GM19328 (cell line): ENCODE measurements at regions not wholly inside any gene's neighbourhood (a gene's known extent, or its start where the extent isn't known, plus 50 kb on each side); places are given as distances from the start of the nearest gene placed in this dataset.

Experiments used
- ATAC-seq: cut with Tn5 transposase; IDR thresholded peaks from one replicate; pipeline ENCODE4 v1.9.1; 2021; ENCODE audit warnings: mild to moderate bottlenecking, moderate library complexity; ENCODE audit not compliant: unreplicated experiment

DNA sequence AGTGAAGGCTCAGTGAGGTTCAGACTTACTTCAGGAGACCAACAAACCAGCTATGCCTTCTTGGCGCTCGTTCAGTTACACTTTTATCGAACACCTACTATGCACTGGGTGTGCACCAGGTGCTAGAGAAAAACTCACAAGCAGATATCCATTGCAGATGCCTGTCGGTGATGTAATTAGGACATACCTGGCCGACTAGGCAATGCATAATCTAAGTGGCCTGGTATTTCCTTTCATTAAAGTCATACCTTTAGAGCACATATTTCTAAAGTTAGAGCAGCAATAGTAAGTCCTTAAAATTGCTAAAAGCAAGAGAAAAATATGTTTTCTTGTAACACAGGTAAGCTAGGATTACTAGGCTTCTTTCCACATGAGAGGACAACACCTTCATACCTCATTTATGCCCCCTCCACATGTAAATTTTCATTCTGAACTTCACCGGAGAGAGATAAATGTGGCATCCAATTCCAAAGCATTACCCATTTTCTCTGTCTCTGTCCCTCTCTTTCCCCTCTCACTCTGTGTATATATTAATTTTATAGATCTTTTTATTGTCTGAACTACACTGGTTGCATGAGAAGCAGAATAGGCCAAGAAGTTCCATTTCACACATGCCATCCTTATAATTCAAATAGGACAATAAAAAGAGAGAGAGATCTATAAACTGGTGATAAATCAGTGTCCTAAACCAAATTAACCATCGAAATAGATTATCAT lies 242.2 kb downstream of the SPTSSA start:
- ATAC-seq, result no peak

DNA sequence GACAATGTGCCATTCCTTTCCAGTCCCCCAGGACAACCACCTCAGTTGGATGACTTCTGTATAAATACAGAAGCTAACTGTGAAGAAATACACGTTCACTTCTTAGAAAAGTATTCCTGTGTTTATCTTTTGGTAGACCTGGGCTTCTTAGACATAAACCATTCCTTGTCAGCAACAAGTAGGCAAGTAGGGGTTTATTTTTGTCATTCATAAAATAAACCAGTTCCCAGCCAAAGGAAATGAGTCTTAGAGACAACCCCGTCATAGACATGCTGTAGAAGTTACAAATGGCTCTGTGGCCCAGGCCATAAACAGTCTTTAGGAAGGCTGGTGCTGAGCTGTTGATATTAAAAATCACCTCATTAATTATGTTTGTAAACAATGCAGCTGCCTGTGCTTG lies 243.2 kb downstream of the SPTSSA start:
- ATAC-seq, result no peak

DNA sequence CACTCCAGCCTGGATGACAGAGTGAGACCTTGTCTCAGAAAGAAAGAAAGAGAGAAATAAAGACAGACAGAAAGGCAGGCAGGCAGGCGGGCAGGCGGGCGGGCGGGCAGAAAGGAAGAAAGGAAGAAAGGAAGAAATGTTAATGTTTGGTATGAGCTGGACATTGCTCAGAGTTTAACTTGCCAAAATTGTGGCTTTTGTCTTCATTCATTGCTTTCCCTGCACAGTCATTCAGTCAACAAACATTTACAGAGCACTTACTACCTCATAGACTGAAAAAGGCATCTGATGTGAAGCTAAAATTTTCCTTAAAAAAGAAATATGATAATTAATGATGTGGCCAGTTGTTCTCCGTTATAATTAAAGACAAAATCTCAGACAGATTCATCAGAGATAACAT lies 247.1 kb downstream of the SPTSSA start:
- no peak for ATAC-seq

DNA sequence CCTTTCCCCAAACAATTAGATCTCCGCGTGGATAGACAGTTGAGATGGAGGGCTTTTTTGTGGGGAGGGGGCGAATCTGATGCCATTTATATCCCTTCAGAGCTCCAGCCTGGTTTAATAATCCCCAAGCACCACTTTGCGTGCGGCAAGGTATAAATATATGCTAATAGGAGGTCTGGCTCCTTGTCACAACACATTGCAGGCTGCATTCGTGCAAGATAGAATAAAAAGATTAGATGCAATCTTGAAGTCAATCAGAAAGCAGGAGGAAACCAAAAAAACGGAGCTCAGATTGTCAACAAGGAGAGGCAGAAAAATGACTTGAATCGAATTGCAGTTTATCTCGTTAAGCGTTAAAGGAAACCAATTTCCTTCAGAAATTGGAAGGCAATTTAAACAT lies 248.7 kb downstream of the SPTSSA start:
- no peak for ATAC-seq

DNA sequence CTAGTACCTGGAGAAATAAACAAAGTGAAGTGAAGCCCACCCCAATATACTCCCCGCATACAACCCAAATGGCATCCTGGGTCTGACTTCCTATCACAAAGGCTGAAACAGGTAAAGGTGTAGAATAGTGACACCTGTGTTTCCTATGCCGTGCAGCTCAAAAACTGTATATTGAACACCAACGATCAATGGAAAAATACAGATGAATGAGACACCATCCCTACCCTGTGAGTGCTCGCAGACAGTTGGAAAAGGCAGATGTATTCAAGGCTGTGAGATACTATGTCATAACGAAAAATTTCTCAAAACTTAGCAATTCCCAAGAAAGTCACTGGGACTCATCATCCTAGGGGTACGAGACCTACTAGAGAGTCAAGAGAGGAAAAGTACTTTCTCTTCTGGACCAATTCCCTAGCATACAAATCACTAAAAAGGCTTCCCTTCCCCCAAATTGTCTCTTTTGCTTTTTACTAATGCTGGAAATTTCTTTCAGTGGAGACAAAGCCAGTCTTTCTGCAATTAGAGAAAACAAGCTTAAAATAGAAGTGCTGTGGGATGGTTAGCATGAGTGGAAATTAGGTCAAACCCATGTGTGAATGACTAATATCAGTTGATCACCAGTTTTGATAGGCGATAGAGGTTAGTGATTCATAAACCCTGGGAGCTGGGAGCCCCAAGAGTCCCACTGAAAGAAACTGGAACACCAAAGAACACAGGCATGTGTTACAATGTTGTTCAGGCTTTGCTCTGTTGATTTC lies 249.7 kb downstream of the SPTSSA start:
- no peak for ATAC-seq

DNA sequence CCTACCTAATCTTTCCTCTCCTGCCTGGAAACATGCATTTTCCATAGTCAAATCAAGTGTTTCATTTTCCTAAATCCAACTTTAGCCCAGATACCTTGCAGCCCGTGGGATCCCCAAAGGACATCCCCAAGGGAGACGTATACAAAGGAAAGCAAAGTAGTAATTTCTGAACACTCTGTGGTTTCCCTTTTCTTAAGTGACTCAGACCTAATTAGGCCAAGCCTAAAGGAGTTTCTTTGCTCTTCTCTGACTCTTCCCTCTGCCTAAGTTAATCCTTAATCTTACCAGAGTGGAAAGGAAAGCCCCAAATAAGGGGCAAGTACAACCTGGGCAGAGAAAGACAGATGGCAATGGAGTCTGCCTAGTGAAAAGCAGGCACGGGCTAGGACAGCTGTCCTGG lies 250.3 kb downstream of the SPTSSA start:
- no peak for ATAC-seq

DNA sequence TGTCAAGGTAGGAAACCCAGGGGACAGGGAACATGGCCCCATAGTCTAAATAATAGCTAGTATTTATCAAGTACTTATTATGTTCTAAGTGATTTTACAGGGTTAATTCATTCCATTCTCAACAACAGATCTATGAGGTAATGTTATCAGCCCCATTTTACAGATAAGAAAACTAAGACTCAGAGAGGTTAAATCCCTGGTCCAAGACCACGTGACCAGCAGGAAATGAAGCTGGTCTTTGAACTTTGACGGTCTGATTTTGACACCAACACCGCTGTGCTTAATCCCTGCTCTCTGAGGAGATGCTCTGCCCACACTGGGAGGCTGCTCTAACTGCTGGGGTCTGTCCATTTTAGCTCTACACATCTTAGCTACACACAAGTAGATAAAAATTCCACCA lies 253.5 kb downstream of the SPTSSA start:
- ATAC-seq, result no peak

DNA sequence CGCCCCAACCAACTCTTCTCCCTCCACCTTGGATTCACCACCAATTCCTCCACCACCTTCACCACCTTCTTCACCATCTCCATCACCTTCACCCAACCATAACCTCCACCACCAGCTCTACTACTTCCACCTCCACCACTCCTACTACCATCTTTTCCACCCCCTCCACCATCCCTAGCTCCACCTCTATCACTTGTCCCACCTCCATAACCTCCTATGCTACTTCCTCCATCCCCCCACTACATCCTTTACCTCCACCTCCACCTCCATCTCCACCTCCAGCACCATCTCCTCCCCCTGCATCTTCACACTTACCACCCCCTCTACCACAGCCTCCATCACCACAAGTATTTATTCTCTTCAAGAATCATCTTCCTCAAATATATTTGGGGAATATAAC lies 254.9 kb upstream of the EGLN3 start:
- no peak for ATAC-seq

DNA sequence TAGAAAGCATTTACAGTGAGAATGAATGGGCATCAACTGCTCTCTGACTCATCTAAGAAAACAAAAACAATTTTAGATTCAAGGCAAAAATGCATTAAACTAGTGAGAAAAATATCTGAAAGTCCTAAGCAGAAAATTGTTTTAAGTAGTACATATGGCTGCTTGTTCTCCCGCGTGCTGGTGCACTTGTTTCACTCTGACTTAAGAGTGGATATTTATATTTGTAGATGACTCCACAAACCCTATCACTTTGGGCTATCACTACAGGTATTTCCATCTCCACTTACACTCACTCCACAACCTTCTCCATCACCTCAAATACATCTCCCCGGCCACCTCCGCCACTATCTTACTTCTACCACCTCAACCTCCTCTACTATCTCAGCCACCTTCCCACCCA lies 253.9 kb upstream of the EGLN3 start:
- no peak for ATAC-seq

DNA sequence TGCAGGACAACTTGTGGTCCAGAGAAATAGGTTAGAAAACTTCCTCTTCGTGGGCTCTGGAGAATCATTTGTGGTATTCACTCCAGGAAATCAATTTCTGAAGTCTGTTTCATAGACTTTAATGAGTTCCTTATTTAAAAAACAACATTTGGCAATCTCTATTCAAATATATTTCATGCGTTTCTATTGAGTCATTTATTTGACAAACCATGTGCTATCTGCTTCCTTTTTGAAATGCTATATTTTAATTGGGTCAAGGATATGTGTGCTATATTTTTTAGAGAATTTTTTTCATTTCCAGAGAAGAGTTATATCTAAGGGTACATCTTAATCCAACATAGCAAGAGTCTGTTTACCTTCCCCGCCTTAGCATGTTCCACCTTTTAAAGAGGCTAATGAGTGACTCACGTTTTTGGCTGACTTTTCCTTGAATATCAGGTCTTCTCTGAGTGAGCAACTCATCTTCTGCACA lies 252.4 kb upstream of the EGLN3 start:
- no peak for ATAC-seq

DNA sequence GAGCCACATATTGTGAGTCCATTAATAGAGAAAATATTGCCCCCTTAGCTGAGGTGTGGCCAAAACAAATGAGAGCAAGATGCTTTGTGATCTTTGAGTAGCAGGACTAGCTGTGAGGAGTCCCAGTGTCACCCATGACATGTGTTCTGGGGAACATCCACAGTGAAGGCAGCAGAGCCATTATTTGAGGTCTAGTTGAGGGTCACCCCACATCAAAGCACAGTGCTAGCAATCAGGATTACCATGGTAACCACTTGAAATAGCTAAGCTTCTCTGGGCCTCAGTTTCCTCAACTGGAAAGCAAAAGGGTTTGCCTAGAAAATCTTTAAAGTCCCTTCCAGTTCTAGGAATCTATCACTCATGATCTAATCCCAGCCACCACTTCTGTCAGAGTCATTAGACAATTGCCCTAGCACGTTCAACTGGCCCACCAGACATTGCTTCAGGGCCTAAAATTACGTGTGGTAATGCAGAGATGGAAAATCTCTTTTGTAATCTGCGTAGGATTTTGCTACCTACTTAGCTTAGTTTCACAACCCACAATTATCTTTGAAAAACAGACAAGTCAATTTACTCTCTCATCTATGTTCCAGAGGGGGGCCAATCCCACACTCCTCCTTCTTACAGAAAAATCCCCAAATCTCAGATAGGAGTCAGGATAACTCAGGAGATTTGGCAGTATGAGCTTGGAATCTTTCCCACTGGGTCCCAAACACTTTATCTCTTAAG lies 251.2 kb upstream of the EGLN3 start:
- no peak for ATAC-seq

DNA sequence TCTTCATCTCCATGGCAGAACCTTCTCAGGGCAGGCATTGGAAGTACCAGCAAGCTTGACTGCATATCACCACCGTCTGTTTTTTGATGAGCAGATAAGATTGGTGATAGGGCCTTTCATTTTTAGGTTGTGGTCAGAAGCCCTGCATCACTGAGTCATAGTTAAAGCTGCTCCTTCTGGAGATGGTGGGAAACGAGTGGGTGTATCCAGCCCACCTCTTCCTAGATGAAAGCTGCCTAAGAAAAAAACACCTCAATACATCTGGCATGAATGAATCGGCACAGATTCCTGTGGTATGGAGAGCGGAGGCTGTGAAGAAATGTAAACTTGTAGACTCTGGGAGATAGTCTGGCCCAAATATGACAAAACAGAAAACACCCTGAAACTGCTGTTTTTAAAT lies 248.7 kb upstream of the EGLN3 start:
- ATAC-seq, result no peak

DNA sequence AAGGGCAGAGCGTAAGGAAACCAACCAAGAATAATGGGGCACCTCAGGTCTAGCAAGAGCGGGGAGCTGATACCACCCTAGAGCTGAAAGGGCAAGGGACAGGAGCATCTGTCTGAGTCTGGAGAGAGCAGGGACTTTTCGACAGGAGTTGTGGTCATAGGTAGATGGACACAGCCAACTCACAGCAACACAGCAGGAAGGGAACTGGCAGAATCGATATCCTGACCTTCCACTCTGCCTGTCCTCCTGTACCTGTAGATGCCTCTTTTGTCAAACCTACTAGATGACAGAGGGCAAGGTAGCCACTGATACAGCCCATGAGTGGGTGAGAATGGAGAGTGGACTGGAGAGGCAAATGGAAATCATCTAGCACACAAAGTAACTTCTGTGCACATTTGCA lies 247.2 kb upstream of the EGLN3 start:
- ATAC-seq, result no peak

DNA sequence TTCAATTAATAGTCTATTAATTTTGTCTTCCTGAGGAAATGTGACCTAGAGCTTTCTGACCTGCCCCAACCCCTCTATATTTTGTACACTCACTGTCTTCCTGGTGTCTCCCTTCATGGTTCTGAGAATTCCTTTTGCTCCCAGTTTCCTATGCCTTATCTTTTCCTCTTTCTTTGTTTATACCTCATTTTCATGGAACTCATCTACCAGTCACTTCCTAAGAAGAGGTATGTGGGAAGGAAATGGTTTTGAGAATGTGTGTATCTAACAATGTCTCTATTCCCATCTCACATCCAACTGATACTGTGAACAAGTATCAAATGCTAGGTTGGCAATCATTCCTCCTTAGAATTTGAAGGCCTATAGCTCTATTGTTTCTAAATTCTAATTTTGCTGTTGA lies 245.1 kb upstream of the EGLN3 start:
- ATAC-seq, result no peak

DNA sequence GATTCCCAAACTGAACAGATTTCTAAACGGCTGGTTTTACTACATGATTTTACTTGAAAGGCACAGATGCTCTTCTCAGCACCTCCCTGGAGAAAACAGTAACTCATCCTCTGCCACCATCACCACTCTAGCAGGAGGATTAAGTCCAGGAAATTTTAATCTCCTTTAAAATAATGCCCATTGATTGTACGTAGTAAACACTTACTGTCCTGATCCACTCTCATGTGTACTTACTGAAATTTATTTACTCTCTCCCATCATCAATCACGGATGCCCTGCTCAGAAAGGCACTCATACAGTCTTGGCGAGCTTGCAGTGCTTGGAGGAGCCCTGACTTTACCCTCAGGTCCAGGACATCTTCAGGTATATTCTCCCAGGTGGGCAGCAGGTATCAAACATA lies 239.8 kb upstream of the EGLN3 start:
- no peak for ATAC-seq

DNA sequence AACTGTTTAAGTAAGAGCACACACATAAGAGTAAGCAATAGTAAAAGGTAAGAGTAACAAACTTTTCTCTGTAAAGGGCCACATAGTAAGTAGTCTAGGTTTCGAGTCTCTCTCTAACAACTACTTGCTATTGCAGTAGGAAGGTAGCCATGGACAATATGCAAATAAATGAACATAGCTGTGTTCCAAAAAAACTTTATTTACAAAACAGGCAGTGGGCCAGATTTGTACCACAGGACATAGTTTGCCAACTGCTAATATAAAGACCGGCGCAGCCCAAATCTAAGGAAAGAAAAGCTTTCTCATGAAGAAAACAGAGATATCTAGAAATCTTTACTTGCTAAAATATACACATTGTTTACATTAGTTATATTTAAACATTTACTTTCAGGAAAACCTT lies 239.0 kb upstream of the EGLN3 start:
- no peak for ATAC-seq

DNA sequence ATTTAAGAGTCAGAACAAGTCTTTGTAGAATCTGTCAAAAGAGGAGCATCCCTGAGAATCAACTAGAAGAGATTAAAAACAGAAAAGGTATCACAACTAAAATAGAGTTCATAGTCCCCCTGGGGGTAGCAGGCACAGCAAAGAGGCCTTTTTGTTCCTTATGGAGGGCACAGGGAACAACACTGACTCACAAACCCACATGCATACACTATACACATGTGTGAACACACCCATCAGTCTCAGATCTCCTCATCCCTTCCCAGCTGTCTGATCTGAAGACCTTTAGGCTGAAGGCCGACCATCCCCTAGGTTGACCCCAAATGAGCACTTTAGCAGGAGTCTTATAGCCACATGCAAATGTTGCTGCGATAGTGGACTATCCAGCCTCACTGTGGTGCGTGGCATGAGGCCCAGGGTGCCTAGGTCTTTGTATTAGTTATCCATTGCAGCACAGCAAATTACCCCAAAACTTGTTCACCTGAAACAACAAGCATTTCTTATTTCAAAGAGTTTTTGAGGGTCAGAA lies 236.7 kb upstream of the EGLN3 start:
- ATAC-seq, result no peak

DNA sequence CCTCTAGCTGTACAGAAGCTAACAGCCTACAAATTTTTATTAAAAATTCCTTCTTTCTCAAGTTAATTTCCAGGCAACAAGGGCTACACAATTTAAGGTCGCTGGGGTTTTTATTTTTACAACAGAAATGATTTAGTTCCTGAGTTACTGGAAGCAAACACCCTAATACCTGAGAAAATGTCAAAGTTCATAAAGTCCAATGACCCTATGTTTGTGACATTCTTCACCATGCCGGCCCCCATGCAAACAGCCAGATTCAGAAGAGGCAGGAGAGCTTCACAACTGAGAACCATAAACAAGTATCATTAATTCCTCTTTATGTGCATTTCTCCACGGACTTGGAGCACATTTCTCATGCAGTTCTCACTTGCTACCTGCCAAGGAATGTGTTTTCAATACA lies 236.2 kb upstream of the EGLN3 start:
- no peak for ATAC-seq

DNA sequence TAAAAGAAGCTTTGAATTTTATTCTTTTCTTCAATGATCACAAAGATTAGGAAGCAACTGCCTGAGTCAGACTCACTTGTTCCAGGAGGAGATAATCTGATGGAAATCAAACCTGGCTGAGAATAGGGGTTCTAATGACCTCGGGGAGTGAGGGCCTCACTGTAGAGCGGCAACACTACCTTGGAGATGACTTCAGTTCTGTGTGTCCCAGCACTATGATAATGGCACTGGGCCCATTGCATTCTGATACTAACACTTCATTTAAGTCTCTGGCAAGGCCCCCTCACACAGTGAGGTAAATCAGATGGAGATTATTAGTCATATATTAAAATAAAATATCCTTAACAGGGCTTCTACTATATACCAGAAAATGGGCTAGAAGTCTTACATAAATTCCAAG lies 233.3 kb upstream of the EGLN3 start:
- ATAC-seq, result no peak

DNA sequence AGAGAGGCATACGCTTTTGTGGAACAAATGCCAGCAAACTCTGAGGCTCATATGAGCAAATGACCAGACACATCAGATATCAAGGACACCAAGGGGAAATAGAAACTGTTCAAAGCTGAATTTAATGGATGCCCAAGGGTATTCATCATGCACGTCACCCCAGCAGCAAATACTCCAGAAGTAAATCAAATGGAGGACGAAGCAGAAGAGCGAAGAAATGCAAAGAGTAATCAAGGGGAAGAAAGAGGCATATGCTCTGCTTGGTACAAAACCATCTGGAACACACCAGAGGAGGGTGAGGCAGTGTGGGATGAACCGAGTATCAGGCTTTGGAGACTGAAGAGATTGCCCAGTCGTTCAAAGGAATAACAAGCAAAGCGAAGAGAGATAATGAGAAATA lies 232.6 kb upstream of the EGLN3 start:
- ATAC-seq, result no peak

DNA sequence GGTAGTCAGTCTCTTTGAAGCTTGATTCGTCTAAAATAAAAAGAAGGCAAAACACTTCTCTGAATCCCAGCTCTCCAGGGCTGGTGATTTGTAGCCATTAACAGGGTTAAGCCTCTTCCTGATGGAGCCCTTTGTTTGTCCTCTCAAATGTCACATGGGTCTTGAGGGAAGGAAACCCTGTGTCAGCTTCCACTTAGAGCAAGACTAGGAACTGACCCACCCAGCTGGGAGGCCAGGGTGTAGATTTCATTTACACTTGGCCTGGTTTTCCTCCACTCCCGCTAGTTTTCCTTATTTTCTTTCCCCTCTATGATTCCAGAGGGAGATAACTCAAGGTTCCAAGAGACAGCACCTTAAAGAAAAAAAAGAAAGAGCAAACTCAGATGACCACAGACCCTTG lies 230.5 kb upstream of the EGLN3 start:
- no peak for ATAC-seq

DNA sequence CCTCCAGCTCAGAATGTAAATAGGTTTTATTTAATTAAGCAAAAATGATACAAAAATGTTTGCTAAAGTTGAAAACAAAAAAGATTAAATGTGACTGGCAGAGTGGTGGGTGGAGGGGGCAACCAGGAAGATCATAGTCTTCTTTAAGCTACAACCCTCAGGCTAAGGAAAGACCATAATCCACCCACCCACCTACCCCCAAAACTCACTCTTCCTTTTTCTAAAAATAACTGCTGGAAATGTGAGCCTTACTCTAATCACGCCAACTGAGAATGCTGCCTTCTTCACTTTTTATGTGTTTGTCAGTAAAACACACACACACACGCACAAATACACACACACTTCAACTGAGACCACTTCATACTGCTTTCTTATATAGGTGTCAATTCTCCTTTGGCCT lies 230.0 kb upstream of the EGLN3 start:
- ATAC-seq, result no peak
